ENCODE measurements at regions not wholly inside any gene's neighbourhood (a gene's known extent, or its start where the extent isn't known, plus 50 kb on each side); places are given as distances from the start of the nearest gene placed in this dataset.

DNA sequence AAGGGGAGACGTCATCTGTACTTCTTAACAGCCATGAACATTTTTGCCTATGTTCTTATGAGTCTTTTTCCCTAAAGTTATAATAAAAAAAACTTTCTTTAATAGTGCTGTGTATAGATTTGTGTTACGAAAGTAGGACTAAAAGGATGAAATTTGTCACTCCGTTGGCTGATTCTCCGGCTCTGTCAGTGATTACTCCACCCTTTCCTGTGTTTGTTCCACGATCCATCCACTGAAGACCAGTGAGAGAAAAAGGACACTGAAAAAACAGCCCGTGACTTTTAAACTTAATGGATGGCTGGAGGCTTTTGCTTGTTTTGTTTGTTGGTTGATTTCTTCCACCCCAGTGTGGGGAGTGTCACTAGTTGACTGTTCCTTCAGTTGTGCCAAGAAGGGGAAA is 232.0 kb upstream of the NOX3 start:
- ATAC-seq (no peak), DNase-seq (ENCODE audit: low read depth, low spot score) (no peak)
- H2AFZ ChIP-seq (ENCODE audit: low read depth, low read length, poor library complexity, severe bottlenecking): no peak overlapping the region
- no peak overlapping the region for H3K9ac ChIP-seq (ENCODE audit: low read length)
- H3K36me3 ChIP-seq (ENCODE audit: control insufficient read depth in 1 of 2, insufficient read depth in 2 of 2, low read length in 2 of 2): no peaks in the 10 kb centered on the region
- H3K27ac ChIP-seq (ENCODE audit: low read depth, low read length): no peak overlapping the region
- no peaks in the 10 kb centered on the region for H3K79me2 ChIP-seq (ENCODE audit: insufficient read depth, low read length)
- H3K4me1 ChIP-seq (ENCODE audit: control insufficient read depth in 1 of 2, insufficient read depth in 2 of 2, low read length in 2 of 2): no peaks in the 10 kb centered on the region
- TF ChIP-seq ZNF274 (IDR thresholded peaks at IDR 0.05; ENCODE audit: low read depth, low read length) (no peak), EGR1 (IDR thresholded peaks at IDR 0.05; ENCODE audit: low read depth) (no peak), CEBPB (IDR thresholded peaks at IDR 0.05; ENCODE audit: low read depth) (no peak), YY1 (IDR thresholded peaks at IDR 0.05; ENCODE audit: extremely low read depth, insufficient replicate concordance, low read depth, low read length) (no peak), RAD21 (IDR thresholded peaks at IDR 0.05; ENCODE audit: low read depth) (no peak), EZH2phosphoT487 (IDR thresholded peaks at IDR 0.05; ENCODE audit: borderline replicate concordance) (no peak), CBX3 (IDR thresholded peaks at IDR 0.05; ENCODE audit: low read depth) (no peak), SRF (IDR thresholded peaks at IDR 0.05; ENCODE audit: low read depth) (no peak), EZH2 (IDR thresholded peaks at IDR 0.05) (no peak), SP1 (IDR thresholded peaks at IDR 0.05; ENCODE audit: low read depth) (no peak), POLR2A (IDR thresholded peaks at IDR 0.05; ENCODE audit: borderline replicate concordance, extremely low read depth, insufficient read depth, insufficient read length) (no peak), JUND (IDR thresholded peaks at IDR 0.05) (no peak), ELF1 (IDR thresholded peaks at IDR 0.05; ENCODE audit: borderline replicate concordance, low read depth) (no peak)
- TF ChIP-seq, protein P1, sequence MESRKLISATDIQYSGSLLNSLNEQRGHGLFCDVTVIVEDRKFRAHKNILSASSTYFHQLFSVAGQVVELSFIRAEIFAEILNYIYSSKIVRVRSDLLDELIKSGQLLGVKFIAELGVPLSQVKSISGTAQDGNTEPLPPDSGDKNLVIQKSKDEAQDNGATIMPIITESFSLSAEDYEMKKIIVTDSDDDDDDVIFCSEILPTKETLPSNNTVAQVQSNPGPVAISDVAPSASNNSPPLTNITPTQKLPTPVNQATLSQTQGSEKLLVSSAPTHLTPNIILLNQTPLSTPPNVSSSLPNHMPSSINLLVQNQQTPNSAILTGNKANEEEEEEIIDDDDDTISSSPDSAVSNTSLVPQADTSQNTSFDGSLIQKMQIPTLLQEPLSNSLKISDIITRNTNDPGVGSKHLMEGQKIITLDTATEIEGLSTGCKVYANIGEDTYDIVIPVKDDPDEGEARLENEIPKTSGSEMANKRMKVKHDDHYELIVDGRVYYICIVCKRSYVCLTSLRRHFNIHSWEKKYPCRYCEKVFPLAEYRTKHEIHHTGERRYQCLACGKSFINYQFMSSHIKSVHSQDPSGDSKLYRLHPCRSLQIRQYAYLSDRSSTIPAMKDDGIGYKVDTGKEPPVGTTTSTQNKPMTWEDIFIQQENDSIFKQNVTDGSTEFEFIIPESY (IDR thresholded peaks at IDR 0.05; ENCODE audit: extremely low read depth, insufficient replicate concordance, low read length): no peak
- TF ChIP-seq, protein P2, sequence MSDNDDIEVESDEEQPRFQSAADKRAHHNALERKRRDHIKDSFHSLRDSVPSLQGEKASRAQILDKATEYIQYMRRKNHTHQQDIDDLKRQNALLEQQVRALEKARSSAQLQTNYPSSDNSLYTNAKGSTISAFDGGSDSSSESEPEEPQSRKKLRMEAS (IDR thresholded peaks at IDR 0.05): no peak
- TF ChIP-seq, protein P3, sequence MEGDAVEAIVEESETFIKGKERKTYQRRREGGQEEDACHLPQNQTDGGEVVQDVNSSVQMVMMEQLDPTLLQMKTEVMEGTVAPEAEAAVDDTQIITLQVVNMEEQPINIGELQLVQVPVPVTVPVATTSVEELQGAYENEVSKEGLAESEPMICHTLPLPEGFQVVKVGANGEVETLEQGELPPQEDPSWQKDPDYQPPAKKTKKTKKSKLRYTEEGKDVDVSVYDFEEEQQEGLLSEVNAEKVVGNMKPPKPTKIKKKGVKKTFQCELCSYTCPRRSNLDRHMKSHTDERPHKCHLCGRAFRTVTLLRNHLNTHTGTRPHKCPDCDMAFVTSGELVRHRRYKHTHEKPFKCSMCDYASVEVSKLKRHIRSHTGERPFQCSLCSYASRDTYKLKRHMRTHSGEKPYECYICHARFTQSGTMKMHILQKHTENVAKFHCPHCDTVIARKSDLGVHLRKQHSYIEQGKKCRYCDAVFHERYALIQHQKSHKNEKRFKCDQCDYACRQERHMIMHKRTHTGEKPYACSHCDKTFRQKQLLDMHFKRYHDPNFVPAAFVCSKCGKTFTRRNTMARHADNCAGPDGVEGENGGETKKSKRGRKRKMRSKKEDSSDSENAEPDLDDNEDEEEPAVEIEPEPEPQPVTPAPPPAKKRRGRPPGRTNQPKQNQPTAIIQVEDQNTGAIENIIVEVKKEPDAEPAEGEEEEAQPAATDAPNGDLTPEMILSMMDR (IDR thresholded peaks at IDR 0.05 in 2 of 3, conservative IDR thresholded peaks at IDR 0.05 in 1 of 3; ENCODE audit: borderline replicate concordance in 1 of 3, insufficient read depth in 1 of 3, low read depth in 2 of 3, low read length in 2 of 3): no peak
- no peaks in the 10 kb centered on the region for H3K9me2 ChIP-seq (ENCODE audit: insufficient read depth)
- ChIA-PET POLR2A (no interaction called here), RAD21 (ENCODE audit: low non-redundant PET in 1 of 2, low total read pairs in 2 of 2, uncharacterized antibody in 2 of 2, unreplicated experiment in 2 of 2) (no interaction called here), CTCF (no interaction called here)
- no peak overlapping the region for H3K4me2 ChIP-seq (ENCODE audit: low read length)
- H3K9me3 ChIP-seq (ENCODE audit: control insufficient read depth in 1 of 2, insufficient read depth in 1 of 2, low read depth in 1 of 2, low read length in 2 of 2): no peaks in the 10 kb centered on the region
- H3K27me3 ChIP-seq (ENCODE audit: insufficient read depth, low read length): no peaks in the 10 kb centered on the region
- H4K20me1 ChIP-seq (ENCODE audit: insufficient read depth): no peaks in the 10 kb centered on the region; the same call in 1 of the 2 replicates
- no TSS peak for BruUV-seq (replicated peaks)
- H3K4me3 ChIP-seq (replicated peaks in 1 of 2; ENCODE audit: low read depth in 1 of 2, low read length in 2 of 2): no peak overlapping the region
- intact Hi-C loops (cut with micrococcal nuclease): no loop called here
